Mammary epithelial cell (primary cell): ENCODE measurements at regions not wholly inside any gene's neighbourhood (a gene's known extent, or its start where the extent isn't known, plus 50 kb on each side); places are given as distances from the start of the nearest gene placed in this dataset.

Source experiments
- CTCF ChIP-seq, 2 donors: IDR thresholded peaks in 1 of 2; conservative IDR thresholded peaks in 1 of 2; 2 replicates each; pipeline ENCODE4 v1.5.1; 2011 to 2012; ENCODE audit warnings: inconsistent platforms in 2 of 2, low read length in 2 of 2, mild to moderate bottlenecking in 2 of 2, control low read depth in 1 of 2, low read depth in 1 of 2; ENCODE audit not compliant: insufficient read depth in 1 of 2; ENCODE audit errors: extremely low read depth in 1 of 2
- EZH2 ChIP-seq: IDR thresholded peaks from 2 replicates; pipeline ENCODE4 v1.6.1; 2012; ENCODE audit warnings: low read length, inconsistent platforms, borderline replicate concordance

- no peak for TF ChIP-seq CTCF (conservative IDR thresholded peaks at IDR 0.05 in 1 of 2, IDR thresholded peaks at IDR 0.05 in 1 of 2; ENCODE audit: extremely low read depth in 1 of 2, insufficient read depth in 1 of 2, low read depth in 1 of 2, low read length in 2 of 2)
- no peak for TF ChIP-seq EZH2
Observed at GRCh38 chr1:60413091-60413490, 339.5 kb upstream of the C1orf87 start.
